Keratinocyte (primary cell): ENCODE measurements at regions not wholly inside any gene's neighbourhood (a gene's known extent, or its start where the extent isn't known, plus 50 kb on each side); places are given as distances from the start of the nearest gene placed in this dataset.

Source experiments
- CTCF ChIP-seq, 3 experiments: IDR thresholded peaks in 1 of 3; conservative IDR thresholded peaks in 1 of 3; optimal IDR thresholded peaks in 1 of 3; 2 replicates in 2 of 3; 3 replicates in 1 of 3; pipeline versions ENCODE3 to v1.5.1; 2011; ENCODE audit warnings: low read length in 3 of 3, mild to moderate bottlenecking in 3 of 3, moderate library complexity in 2 of 3, control low read depth in 1 of 3, inconsistent platforms in 1 of 3; ENCODE audit not compliant: insufficient read depth in 2 of 3; ENCODE audit errors: extremely low read depth in 1 of 3
- EZH2 ChIP-seq: IDR thresholded peaks from one replicate; pipeline ENCODE4 v1.6.1; 2012; ENCODE audit warnings: inconsistent platforms, mild to moderate bottlenecking, low read length, moderate library complexity

- peak; percentile 31 to 64 (median 55) for TF ChIP-seq CTCF (optimal IDR thresholded peaks at IDR 0.05 in 1 of 3, IDR thresholded peaks at IDR 0.05 in 1 of 3, conservative IDR thresholded peaks at IDR 0.05 in 1 of 3; ENCODE audit: extremely low read depth in 1 of 3, insufficient read depth in 2 of 3, low read length in 3 of 3)
- TF ChIP-seq EZH2: no peak
Measured at GRCh38 chr2:118737684-118738083, 109.8 kb downstream of the EN1 start.
